GM23338 (cell line): ENCODE measurements at regions not wholly inside any gene's neighbourhood (a gene's known extent, or its start where the extent isn't known, plus 50 kb on each side); places are given as distances from the start of the nearest gene placed in this dataset.

ENCODE experiments used
- ETS1 ChIP-seq: IDR thresholded peaks from 2 replicates; pipeline ENCODE4 v1.6.1; 2016; ENCODE audit warnings: antibody characterized with exemption
- EZH2 ChIP-seq: fragments of 200-600 bp; sonication (generic); IDR thresholded peaks from one replicate; pipeline ENCODE4 v1.8.0; 2017; ENCODE audit warnings: antibody characterized with exemption, mild to moderate bottlenecking, low read depth; ENCODE audit not compliant: unreplicated experiment
- EZH2phosphoT487 ChIP-seq: fragments of 200-600 bp; sonication (generic); IDR thresholded peaks from one replicate; pipeline ENCODE4 v1.8.1; 2018; ENCODE audit warnings: antibody characterized with exemption; ENCODE audit not compliant: unreplicated experiment
- POLR2AphosphoS5 ChIP-seq: IDR thresholded peaks from 2 replicates; pipeline ENCODE4 v1.6.1; 2016; ENCODE audit warnings: antibody characterized with exemption, low read depth
- REST ChIP-seq: IDR thresholded peaks from one replicate; pipeline ENCODE4 v1.6.1; 2018; ENCODE audit warnings: antibody characterized with exemption; ENCODE audit not compliant: unreplicated experiment
- TF ChIP-seq, protein P1 (sequence below), 2 experiments: fragments of 200-600 bp in 1 of 2; sonication (generic) in 1 of 2; conservative IDR thresholded peaks; 2 replicates each; pipeline versions ENCODE4 v1.5.1 to v1.6.1; 2016 to 2017; ENCODE audit warnings: antibody characterized with exemption in 2 of 2, low read depth in 2 of 2, mild to moderate bottlenecking in 2 of 2, moderate library complexity in 1 of 2
- TF ChIP-seq, protein P2 (sequence below): fragments of 250-450 bp; sonication (Bioruptor Pico); IDR thresholded peaks from 2 replicates; pipeline ENCODE4 v1.5.0; 2020; ENCODE audit warnings: mild to moderate bottlenecking, moderate library complexity

GRCh38 chr7:42407021-42407710 lies 170.2 kb upstream of the GLI3 start:
- TF ChIP-seq EZH2phosphoT487 (no peak), ETS1 (no peak), POLR2AphosphoS5 (no peak), EZH2 (no peak), REST (no peak)
- TF ChIP-seq, protein P1, sequence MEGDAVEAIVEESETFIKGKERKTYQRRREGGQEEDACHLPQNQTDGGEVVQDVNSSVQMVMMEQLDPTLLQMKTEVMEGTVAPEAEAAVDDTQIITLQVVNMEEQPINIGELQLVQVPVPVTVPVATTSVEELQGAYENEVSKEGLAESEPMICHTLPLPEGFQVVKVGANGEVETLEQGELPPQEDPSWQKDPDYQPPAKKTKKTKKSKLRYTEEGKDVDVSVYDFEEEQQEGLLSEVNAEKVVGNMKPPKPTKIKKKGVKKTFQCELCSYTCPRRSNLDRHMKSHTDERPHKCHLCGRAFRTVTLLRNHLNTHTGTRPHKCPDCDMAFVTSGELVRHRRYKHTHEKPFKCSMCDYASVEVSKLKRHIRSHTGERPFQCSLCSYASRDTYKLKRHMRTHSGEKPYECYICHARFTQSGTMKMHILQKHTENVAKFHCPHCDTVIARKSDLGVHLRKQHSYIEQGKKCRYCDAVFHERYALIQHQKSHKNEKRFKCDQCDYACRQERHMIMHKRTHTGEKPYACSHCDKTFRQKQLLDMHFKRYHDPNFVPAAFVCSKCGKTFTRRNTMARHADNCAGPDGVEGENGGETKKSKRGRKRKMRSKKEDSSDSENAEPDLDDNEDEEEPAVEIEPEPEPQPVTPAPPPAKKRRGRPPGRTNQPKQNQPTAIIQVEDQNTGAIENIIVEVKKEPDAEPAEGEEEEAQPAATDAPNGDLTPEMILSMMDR (conservative IDR thresholded peaks at IDR 0.05; ENCODE audit: low read depth in 2 of 2) = no peak
- TF ChIP-seq, protein P2, sequence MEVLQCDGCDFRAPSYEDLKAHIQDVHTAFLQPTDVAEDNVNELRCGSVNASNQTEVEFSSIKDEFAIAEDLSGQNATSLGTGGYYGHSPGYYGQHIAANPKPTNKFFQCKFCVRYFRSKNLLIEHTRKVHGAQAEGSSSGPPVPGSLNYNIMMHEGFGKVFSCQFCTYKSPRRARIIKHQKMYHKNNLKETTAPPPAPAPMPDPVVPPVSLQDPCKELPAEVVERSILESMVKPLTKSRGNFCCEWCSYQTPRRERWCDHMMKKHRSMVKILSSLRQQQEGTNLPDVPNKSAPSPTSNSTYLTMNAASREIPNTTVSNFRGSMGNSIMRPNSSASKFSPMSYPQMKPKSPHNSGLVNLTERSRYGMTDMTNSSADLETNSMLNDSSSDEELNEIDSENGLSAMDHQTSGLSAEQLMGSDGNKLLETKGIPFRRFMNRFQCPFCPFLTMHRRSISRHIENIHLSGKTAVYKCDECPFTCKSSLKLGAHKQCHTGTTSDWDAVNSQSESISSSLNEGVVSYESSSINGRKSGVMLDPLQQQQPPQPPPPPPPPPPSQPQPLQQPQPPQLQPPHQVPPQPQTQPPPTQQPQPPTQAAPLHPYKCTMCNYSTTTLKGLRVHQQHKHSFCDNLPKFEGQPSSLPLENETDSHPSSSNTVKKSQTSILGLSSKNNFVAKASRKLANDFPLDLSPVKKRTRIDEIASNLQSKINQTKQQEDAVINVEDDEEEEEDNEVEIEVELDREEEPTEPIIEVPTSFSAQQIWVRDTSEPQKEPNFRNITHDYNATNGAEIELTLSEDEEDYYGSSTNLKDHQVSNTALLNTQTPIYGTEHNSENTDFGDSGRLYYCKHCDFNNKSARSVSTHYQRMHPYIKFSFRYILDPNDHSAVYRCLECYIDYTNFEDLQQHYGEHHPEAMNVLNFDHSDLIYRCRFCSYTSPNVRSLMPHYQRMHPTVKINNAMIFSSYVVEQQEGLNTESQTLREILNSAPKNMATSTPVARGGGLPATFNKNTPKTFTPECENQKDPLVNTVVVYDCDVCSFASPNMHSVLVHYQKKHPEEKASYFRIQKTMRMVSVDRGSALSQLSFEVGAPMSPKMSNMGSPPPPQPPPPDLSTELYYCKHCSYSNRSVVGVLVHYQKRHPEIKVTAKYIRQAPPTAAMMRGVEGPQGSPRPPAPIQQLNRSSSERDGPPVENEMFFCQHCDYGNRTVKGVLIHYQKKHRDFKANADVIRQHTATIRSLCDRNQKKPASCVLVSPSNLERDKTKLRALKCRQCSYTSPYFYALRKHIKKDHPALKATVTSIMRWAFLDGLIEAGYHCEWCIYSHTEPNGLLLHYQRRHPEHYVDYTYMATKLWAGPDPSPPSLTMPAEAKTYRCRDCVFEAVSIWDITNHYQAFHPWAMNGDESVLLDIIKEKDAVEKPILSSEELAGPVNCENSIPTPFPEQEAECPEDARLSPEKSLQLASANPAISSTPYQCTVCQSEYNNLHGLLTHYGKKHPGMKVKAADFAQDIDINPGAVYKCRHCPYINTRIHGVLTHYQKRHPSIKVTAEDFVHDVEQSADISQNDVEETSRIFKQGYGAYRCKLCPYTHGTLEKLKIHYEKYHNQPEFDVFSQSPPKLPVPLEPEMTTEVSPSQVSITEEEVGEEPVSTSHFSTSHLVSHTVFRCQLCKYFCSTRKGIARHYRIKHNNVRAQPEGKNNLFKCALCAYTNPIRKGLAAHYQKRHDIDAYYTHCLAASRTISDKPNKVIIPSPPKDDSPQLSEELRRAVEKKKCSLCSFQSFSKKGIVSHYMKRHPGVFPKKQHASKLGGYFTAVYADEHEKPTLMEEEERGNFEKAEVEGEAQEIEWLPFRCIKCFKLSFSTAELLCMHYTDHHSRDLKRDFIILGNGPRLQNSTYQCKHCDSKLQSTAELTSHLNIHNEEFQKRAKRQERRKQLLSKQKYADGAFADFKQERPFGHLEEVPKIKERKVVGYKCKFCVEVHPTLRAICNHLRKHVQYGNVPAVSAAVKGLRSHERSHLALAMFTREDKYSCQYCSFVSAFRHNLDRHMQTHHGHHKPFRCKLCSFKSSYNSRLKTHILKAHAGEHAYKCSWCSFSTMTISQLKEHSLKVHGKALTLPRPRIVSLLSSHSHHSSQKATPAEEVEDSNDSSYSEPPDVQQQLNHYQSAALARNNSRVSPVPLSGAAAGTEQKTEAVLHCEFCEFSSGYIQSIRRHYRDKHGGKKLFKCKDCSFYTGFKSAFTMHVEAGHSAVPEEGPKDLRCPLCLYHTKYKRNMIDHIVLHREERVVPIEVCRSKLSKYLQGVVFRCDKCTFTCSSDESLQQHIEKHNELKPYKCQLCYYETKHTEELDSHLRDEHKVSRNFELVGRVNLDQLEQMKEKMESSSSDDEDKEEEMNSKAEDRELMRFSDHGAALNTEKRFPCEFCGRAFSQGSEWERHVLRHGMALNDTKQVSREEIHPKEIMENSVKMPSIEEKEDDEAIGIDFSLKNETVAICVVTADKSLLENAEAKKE = no peak
